AG08396 (cell line): ENCODE measurements at regions not wholly inside any gene's neighbourhood (a gene's known extent, or its start where the extent isn't known, plus 50 kb on each side); places are given as distances from the start of the nearest gene placed in this dataset.
"Not testable (repeated sequence)": the region's sequence is repeated elsewhere in the genome, so short reads cannot be mapped to it uniquely, and the experiment has no call there.

ENCODE experiments used
- DNase-seq: peaks from one replicate; pipeline ENCODE4 v3.0.0; 2012; ENCODE audit warnings: low spot score, mixed read lengths

GRCh38 chr3:82015241-82015640 is 253.8 kb upstream of the GBE1 start:
- no peak for DNase-seq

GRCh38 chr3:82012775-82013174 is 251.3 kb upstream of the GBE1 start:
- DNase-seq = no peak

GRCh38 chr3:82011336-82011735 is 249.9 kb upstream of the GBE1 start:
- no peak for DNase-seq

GRCh38 chr3:82005266-82005665 is 243.8 kb upstream of the GBE1 start:
- no peak for DNase-seq

- DNase-seq = no peak
Observed at GRCh38 chr3:82004266-82004665, 242.8 kb upstream of the GBE1 start.

- DNase-seq = no peak
Observed at GRCh38 chr3:82002986-82003642, 241.7 kb upstream of the GBE1 start.

GRCh38 chr3:82002491-82002890 is 241.0 kb upstream of the GBE1 start:
- DNase-seq = no peak

- DNase-seq = no peak
Observed at GRCh38 chr3:82001276-82001923, 240.0 kb upstream of the GBE1 start.

- DNase-seq = no peak
Observed at GRCh38 chr3:82000773-82001172, 239.3 kb upstream of the GBE1 start.

- no peak for DNase-seq
Observed at GRCh38 chr3:82000350-82000749, 238.9 kb upstream of the GBE1 start.

- DNase-seq = no peak
Observed at GRCh38 chr3:81998907-81999306, 237.5 kb upstream of the GBE1 start.

- DNase-seq = no peak
Observed at GRCh38 chr3:81998139-81998755, 236.8 kb upstream of the GBE1 start.

GRCh38 chr3:81997390-81997789 is 235.9 kb upstream of the GBE1 start:
- DNase-seq = no peak

GRCh38 chr3:81995329-81995728 is 233.9 kb upstream of the GBE1 start:
- no peak for DNase-seq

GRCh38 chr3:81989758-81990157 is 228.3 kb upstream of the GBE1 start:
- no peak for DNase-seq

- no peak for DNase-seq
Observed at GRCh38 chr3:81989274-81989673, 227.8 kb upstream of the GBE1 start.

GRCh38 chr3:81987412-81987811 is 226.0 kb upstream of the GBE1 start:
- DNase-seq = not testable (repeated sequence)

- DNase-seq = no peak
Observed at GRCh38 chr3:81985996-81986723, 224.7 kb upstream of the GBE1 start.

- DNase-seq = no peak
Observed at GRCh38 chr3:81983382-81983781, 221.9 kb upstream of the GBE1 start.

GRCh38 chr3:81980596-81981494 is 219.4 kb upstream of the GBE1 start:
- no peak for DNase-seq

GRCh38 chr3:81974751-81975150 is 213.3 kb upstream of the GBE1 start:
- no peak for DNase-seq

- DNase-seq = no peak
Observed at GRCh38 chr3:81968658-81969057, 207.2 kb upstream of the GBE1 start.
